Endothelial cell of umbilical vein (primary cell): ENCODE measurements at regions not wholly inside any gene's neighbourhood (a gene's known extent, or its start where the extent isn't known, plus 50 kb on each side); places are given as distances from the start of the nearest gene placed in this dataset.

ENCODE experiments used
- BruUV-seq: library from RNA; stranded (reverse); fragments of 400-500 nt; replicated peaks from 2 replicates; lab custom pipeline; 2021; lab: Mats Ljungman, UMichigan
- CTCF ChIA-PET: fragments of 300-600, 350-600 bp; sonication (Branson Sonifier 250); formaldehyde crosslinking; loops from one replicate; lab custom pipeline; 2021; ENCODE audit warnings: antibody characterized with exemption, inconsistent platforms; lab: Charles Lee
- POLR2A ChIA-PET: fragments of 300-600, 350-600 bp; sonication (Branson Sonifier 250); formaldehyde crosslinking; loops from one replicate; lab custom pipeline; 2021; ENCODE audit warnings: antibody characterized with exemption, inconsistent platforms; lab: Charles Lee
- DNase-seq: peaks from one replicate; pipeline ENCODE4 v3.0.0-alpha.2; 2011; ENCODE audit warnings: low read depth, low spot score
- FAIRE-seq: peaks from 2 replicates; lab custom pipeline; 2011; peaks lifted over from hg19 to GRCh38; lab: Jason Lieb, UNC
- H2AFZ ChIP-seq: 2 replicates; pipeline ENCODE4 v1.6.0; 2012; ENCODE audit warnings: low read depth, low read length, control low read depth, inconsistent platforms
- H3K27ac ChIP-seq: 2 replicates; pipeline ENCODE4 v1.5.1; 2011; ENCODE audit warnings: low read depth, mild to moderate bottlenecking, control low read depth, low read length, moderate library complexity; ENCODE audit not compliant: insufficient read depth
- H3K27me3 ChIP-seq, 2 experiments: 2 replicates each; pipeline versions ENCODE4 v1.6.0 to v1.6.1; 2011; ENCODE audit warnings: low read length in 2 of 2, mixed read lengths in 1 of 2; ENCODE audit not compliant: control insufficient read depth in 2 of 2, insufficient read depth in 2 of 2
- H3K36me3 ChIP-seq, 2 experiments: 2 replicates in 1 of 2; 3 replicates in 1 of 2; pipeline ENCODE4 v1.5.1; 2011; ENCODE audit warnings: low read length in 2 of 2, mild to moderate bottlenecking in 1 of 2, moderate library complexity in 1 of 2; ENCODE audit not compliant: control insufficient read depth in 2 of 2, insufficient read depth in 2 of 2; ENCODE audit errors: extremely low read depth in 1 of 2
- H3K4me1 ChIP-seq: 3 replicates; pipeline ENCODE4 v1.5.1; 2011; ENCODE audit warnings: mild to moderate bottlenecking, low read length; ENCODE audit not compliant: control insufficient read depth, insufficient read depth; ENCODE audit errors: extremely low read depth
- H3K4me2 ChIP-seq: 2 replicates; pipeline ENCODE4 v1.6.1; 2011; ENCODE audit warnings: low read length, control low read depth, mixed read lengths; ENCODE audit not compliant: insufficient read depth
- H3K4me3 ChIP-seq, 3 experiments: fragments of 200-600 bp in 1 of 3; sonication (generic), shearing (Covaris generic) in 1 of 3; replicated peaks in 1 of 3; 2 replicates each; pipeline ENCODE4 v1.5.1; 2011 to 2016; ENCODE audit warnings: control low read depth in 3 of 3, low read length in 3 of 3, mild to moderate bottlenecking in 2 of 3, inconsistent platforms in 1 of 3, low read depth in 1 of 3, moderate library complexity in 1 of 3; ENCODE audit not compliant: insufficient read depth in 1 of 3
- H3K79me2 ChIP-seq: 2 replicates; pipeline ENCODE4 v1.6.0; 2012; ENCODE audit warnings: low read length, inconsistent platforms; ENCODE audit not compliant: control insufficient read depth, insufficient read depth
- H3K9ac ChIP-seq: replicated peaks from 2 replicates; pipeline ENCODE3; 2011; ENCODE audit warnings: low read length, control low read depth; ENCODE audit not compliant: insufficient read depth; ENCODE audit errors: extremely low read depth
- H3K9me1 ChIP-seq: replicated peaks from 3 replicates; pipeline ENCODE4 v1.6.0; 2011; ENCODE audit warnings: mild to moderate bottlenecking, low read length; ENCODE audit not compliant: control insufficient read depth, insufficient read depth; ENCODE audit errors: extremely low read depth
- H3K9me3 ChIP-seq: replicated peaks from 2 replicates; pipeline ENCODE4 v1.5.1; 2012; ENCODE audit warnings: low read length, inconsistent platforms; ENCODE audit not compliant: control insufficient read depth, insufficient read depth
- H4K20me1 ChIP-seq: replicated peaks from 2 replicates; pipeline ENCODE3; 2011; ENCODE audit warnings: mild to moderate bottlenecking, low read length; ENCODE audit not compliant: control insufficient read depth, insufficient read depth; ENCODE audit errors: extremely low read depth
- EZH2 ChIP-seq: IDR thresholded peaks from 2 replicates; pipeline ENCODE4 v1.6.1; 2012; ENCODE audit warnings: borderline replicate concordance, low read depth, mild to moderate bottlenecking, moderate library complexity, low read length, inconsistent platforms; ENCODE audit not compliant: severe bottlenecking
- FOS ChIP-seq: IDR thresholded peaks from 2 replicates; pipeline ENCODE4 v1.6.1; 2011; ENCODE audit warnings: mild to moderate bottlenecking, low read length, moderate library complexity, borderline replicate concordance; ENCODE audit not compliant: insufficient read depth
- GATA2 ChIP-seq: IDR thresholded peaks from 2 replicates; pipeline ENCODE4 v1.7.0; 2011; ENCODE audit warnings: low read depth, mild to moderate bottlenecking, moderate library complexity, mixed read lengths, low read length; ENCODE audit not compliant: insufficient read length, insufficient read depth
- JUN ChIP-seq: IDR thresholded peaks from 2 replicates; pipeline ENCODE4 v1.6.1; 2011; ENCODE audit warnings: borderline replicate concordance, low read depth; ENCODE audit not compliant: insufficient read length, insufficient read depth
- MAX ChIP-seq: IDR thresholded peaks from 2 replicates; pipeline ENCODE4 v1.6.1; 2011; ENCODE audit not compliant: insufficient read depth, insufficient read length
- MYC ChIP-seq: IDR thresholded peaks from one replicate; pipeline ENCODE4 v1.6.1; 2011; ENCODE audit warnings: mild to moderate bottlenecking, low read depth, low read length
- POLR2A ChIP-seq: IDR thresholded peaks from 2 replicates; pipeline ENCODE4 v1.6.1; 2012; ENCODE audit warnings: low read depth, mild to moderate bottlenecking, control low read depth, low read length
- POLR2AphosphoS5 ChIP-seq: IDR thresholded peaks from 2 replicates; pipeline ENCODE4 v1.6.1; 2012; ENCODE audit warnings: low read depth, mild to moderate bottlenecking, control low read depth, low read length, moderate library complexity; ENCODE audit not compliant: insufficient read depth
- dilution Hi-C: fragments of 300-500 bp; cut with MboI; formaldehyde crosslinking; loops from one replicate; pipeline ENCODE4 v1.15.0; 2019; ENCODE audit warnings: low sequenced_read_pairs; ENCODE audit not compliant: extremely low pct_ligation_motif_present
- intact Hi-C: fragments of 100-400 bp; cut with micrococcal nuclease; formaldehyde crosslinking; loops from one replicate; pipeline ENCODE4 v1.10.0; 2022
- TF ChIP-seq, protein P1 (sequence below), 2 donors: IDR thresholded peaks; 1 replicate in 1 of 2; 2 replicates in 1 of 2; pipeline ENCODE4 v1.5.1; 2011; ENCODE audit warnings: low read length in 2 of 2, mild to moderate bottlenecking in 2 of 2, moderate library complexity in 2 of 2, control low read depth in 1 of 2, inconsistent platforms in 1 of 2, low read depth in 1 of 2; ENCODE audit not compliant: insufficient read depth in 1 of 2; ENCODE audit errors: extremely low read depth in 1 of 2

DNA sequence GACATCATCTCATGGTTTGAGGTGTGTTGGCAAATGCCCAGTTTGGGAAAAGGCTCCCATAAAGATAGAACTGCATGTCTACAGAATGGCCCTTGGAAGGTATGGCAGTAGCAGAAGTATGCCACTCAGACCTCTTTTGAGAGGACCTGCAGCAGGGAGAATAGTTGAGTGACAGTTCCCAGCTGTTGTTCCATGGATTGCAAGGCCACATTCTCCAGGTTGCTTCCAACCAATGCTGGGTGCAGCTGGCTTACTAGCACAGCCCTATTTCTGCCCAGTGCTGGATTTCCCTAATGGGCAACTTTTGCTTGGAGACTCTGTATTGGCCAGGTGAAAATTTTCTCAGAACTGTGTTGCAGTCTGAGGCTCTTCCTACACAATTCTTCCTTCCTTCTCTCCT lies 266.2 kb downstream of the UTP18 start:
- Histone ChIP-seq H3K27ac (no peak overlapping the region), H3K79me2 (no peaks in the 10 kb centered on the region), H3K4me1 (no peaks in the 10 kb centered on the region), H2AFZ (no peak overlapping the region), H3K9ac (no peak overlapping the region), H3K36me3 (no peaks in the 10 kb centered on the region), H3K9me1 (no peaks in the 10 kb centered on the region), H3K4me2 (no peak overlapping the region), H3K4me3 (no peak overlapping the region), H3K27me3 (no peaks in the 10 kb centered on the region), H3K9me3 (no peaks in the 10 kb centered on the region), H4K20me1 (no peaks in the 10 kb centered on the region)
- no TSS peak for BruUV-seq
- CTCF ChIA-PET, result interaction anchor here (1.2 kb wide), 1 partner anchor 10 kb away, joined by 3 read pairs; no protein-coding TSS in a partner anchor
- no peak for FAIRE-seq
- TF ChIP-seq EZH2, result no peak
- TF ChIP-seq POLR2A, result no peak
- TF ChIP-seq MYC, result no peak
- TF ChIP-seq JUN, result no peak
- TF ChIP-seq FOS, result no peak
- no peak for TF ChIP-seq GATA2
- TF ChIP-seq, protein P1, sequence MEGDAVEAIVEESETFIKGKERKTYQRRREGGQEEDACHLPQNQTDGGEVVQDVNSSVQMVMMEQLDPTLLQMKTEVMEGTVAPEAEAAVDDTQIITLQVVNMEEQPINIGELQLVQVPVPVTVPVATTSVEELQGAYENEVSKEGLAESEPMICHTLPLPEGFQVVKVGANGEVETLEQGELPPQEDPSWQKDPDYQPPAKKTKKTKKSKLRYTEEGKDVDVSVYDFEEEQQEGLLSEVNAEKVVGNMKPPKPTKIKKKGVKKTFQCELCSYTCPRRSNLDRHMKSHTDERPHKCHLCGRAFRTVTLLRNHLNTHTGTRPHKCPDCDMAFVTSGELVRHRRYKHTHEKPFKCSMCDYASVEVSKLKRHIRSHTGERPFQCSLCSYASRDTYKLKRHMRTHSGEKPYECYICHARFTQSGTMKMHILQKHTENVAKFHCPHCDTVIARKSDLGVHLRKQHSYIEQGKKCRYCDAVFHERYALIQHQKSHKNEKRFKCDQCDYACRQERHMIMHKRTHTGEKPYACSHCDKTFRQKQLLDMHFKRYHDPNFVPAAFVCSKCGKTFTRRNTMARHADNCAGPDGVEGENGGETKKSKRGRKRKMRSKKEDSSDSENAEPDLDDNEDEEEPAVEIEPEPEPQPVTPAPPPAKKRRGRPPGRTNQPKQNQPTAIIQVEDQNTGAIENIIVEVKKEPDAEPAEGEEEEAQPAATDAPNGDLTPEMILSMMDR (IDR thresholded peaks at IDR 0.05; ENCODE audit: extremely low read depth in 1 of 2, insufficient read depth in 1 of 2, low read depth in 1 of 2, low read length in 2 of 2), result no peak
- no peak for TF ChIP-seq POLR2AphosphoS5
- TF ChIP-seq MAX, result no peak
- DNase-seq, result no peak
- intact Hi-C loops, result no loop called here
- dilution Hi-C loops, result no loop called here
- POLR2A ChIA-PET, result no interaction called here
